ENCODE measurements at regions not wholly inside any gene's neighbourhood (a gene's known extent, or its start where the extent isn't known, plus 50 kb on each side); places are given as distances from the start of the nearest gene placed in this dataset.

DNA sequence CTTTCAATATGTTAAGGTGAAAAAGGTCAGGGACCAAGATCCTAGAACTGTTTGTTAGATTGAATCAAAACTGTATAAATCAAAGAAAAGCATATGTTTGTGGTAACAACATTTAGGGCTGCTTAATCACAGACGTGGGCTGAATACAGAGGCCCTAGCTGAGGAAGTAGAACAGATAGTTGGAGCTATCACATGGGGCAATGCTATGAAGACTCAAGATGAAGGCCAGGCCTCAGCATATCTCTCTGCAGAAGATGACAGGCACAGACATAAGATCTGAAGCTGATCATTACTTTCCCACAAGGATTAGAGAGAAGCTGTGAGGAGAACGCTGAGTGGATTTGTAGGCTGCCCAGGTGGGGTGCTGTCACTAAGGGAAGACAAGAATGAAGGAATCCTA, 158.6 kb upstream of the CARD18 start:
- BruUV-seq (replicated peaks), result no TSS peak
- Histone ChIP-seq H3K4me2 (ENCODE audit: control insufficient read depth, insufficient read depth) (no peak overlapping the region), H3K36me3 (ENCODE audit: control insufficient read depth in 2 of 2, insufficient read depth in 2 of 2, low read length in 1 of 2) (no peaks in the 10 kb centered on the region), H2AFZ (ENCODE audit: control insufficient read depth, low read depth, low read length) (no peak overlapping the region), H4K20me1 (ENCODE audit: control insufficient read depth, insufficient read depth) (no peaks in the 10 kb centered on the region), H3K4me1 (ENCODE audit: control insufficient read depth, insufficient read depth, low read length) (no peaks in the 10 kb centered on the region), H3K9me3 (replicated peaks; ENCODE audit: control insufficient read depth, insufficient read depth, low read length) (no peaks in the 10 kb centered on the region), H3K79me2 (ENCODE audit: control insufficient read depth, insufficient read depth, low read length) (no peaks in the 10 kb centered on the region), H3K27ac (ENCODE audit: control insufficient read depth, insufficient read depth) (no peak overlapping the region), H3K4me3 (no peak overlapping the region), H3K9ac (ENCODE audit: control insufficient read depth, insufficient read depth, low read length) (no peak overlapping the region), H3K27me3 (replicated peaks in 1 of 2; ENCODE audit: control insufficient read depth in 2 of 2, insufficient read depth in 2 of 2, low read length in 1 of 2) (no peaks in the 10 kb centered on the region)
- RAD21 ChIA-PET (ENCODE audit: unreplicated experiment), result no interaction called here
- TF ChIP-seq IKZF2 (IDR thresholded peaks at IDR 0.05) (no peak), RFX5 (IDR thresholded peaks at IDR 0.05; ENCODE audit: low read depth, low read length) (no peak), NR2C2 (IDR thresholded peaks at IDR 0.05; ENCODE audit: borderline replicate concordance, control insufficient read depth, insufficient read length, low read depth) (no peak), IKZF1 (conservative IDR thresholded peaks at IDR 0.05) (no peak), WRNIP1 (IDR thresholded peaks at IDR 0.05; ENCODE audit: borderline replicate concordance, low read depth, low read length) (no peak), EZH2 (IDR thresholded peaks at IDR 0.05; ENCODE audit: borderline replicate concordance, control insufficient read depth, low read depth, low read length) (no peak), KLF5 (IDR thresholded peaks at IDR 0.05; ENCODE audit: partially characterized antibody) (no peak), MYC (IDR thresholded peaks at IDR 0.05; ENCODE audit: insufficient read depth, insufficient read length, insufficient replicate concordance, low read length, severe bottlenecking) (no peak), CBFB (IDR thresholded peaks at IDR 0.05; ENCODE audit: low read depth) (no peak), HDGF (IDR thresholded peaks at IDR 0.05) (no peak), RELA (IDR thresholded peaks at IDR 0.05; ENCODE audit: borderline replicate concordance, partially characterized antibody) (no peak), SRF (IDR thresholded peaks at IDR 0.05; ENCODE audit: low read depth in 2 of 2, low read length in 2 of 2) (no peak)
- TF ChIP-seq, protein P1, sequence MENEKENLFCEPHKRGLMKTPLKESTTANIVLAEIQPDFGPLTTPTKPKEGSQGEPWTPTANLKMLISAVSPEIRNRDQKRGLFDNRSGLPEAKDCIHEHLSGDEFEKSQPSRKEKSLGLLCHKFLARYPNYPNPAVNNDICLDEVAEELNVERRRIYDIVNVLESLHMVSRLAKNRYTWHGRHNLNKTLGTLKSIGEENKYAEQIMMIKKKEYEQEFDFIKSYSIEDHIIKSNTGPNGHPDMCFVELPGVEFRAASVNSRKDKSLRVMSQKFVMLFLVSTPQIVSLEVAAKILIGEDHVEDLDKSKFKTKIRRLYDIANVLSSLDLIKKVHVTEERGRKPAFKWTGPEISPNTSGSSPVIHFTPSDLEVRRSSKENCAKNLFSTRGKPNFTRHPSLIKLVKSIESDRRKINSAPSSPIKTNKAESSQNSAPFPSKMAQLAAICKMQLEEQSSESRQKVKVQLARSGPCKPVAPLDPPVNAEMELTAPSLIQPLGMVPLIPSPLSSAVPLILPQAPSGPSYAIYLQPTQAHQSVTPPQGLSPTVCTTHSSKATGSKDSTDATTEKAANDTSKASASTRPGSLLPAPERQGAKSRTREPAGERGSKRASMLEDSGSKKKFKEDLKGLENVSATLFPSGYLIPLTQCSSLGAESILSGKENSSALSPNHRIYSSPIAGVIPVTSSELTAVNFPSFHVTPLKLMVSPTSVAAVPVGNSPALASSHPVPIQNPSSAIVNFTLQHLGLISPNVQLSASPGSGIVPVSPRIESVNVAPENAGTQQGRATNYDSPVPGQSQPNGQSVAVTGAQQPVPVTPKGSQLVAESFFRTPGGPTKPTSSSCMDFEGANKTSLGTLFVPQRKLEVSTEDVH (IDR thresholded peaks at IDR 0.05; ENCODE audit: low read depth, partially characterized antibody), result no peak
- TF ChIP-seq, protein P2, sequence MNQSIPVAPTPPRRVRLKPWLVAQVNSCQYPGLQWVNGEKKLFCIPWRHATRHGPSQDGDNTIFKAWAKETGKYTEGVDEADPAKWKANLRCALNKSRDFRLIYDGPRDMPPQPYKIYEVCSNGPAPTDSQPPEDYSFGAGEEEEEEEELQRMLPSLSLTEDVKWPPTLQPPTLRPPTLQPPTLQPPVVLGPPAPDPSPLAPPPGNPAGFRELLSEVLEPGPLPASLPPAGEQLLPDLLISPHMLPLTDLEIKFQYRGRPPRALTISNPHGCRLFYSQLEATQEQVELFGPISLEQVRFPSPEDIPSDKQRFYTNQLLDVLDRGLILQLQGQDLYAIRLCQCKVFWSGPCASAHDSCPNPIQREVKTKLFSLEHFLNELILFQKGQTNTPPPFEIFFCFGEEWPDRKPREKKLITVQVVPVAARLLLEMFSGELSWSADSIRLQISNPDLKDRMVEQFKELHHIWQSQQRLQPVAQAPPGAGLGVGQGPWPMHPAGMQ (IDR thresholded peaks at IDR 0.05; ENCODE audit: borderline replicate concordance), result no peak
- TF ChIP-seq, protein P3, sequence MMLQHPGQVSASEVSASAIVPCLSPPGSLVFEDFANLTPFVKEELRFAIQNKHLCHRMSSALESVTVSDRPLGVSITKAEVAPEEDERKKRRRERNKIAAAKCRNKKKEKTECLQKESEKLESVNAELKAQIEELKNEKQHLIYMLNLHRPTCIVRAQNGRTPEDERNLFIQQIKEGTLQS (IDR thresholded peaks at IDR 0.05; ENCODE audit: borderline replicate concordance, extremely low read depth, low read depth, low read length), result no peak
- TF ChIP-seq, protein P4, sequence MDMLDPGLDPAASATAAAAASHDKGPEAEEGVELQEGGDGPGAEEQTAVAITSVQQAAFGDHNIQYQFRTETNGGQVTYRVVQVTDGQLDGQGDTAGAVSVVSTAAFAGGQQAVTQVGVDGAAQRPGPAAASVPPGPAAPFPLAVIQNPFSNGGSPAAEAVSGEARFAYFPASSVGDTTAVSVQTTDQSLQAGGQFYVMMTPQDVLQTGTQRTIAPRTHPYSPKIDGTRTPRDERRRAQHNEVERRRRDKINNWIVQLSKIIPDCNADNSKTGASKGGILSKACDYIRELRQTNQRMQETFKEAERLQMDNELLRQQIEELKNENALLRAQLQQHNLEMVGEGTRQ (IDR thresholded peaks at IDR 0.05; ENCODE audit: borderline replicate concordance, low read depth, low read length), result no peak
- SMC1A ChIA-PET (ENCODE audit: uncharacterized antibody, unreplicated experiment), result no interaction called here
- intact Hi-C loops (cut with micrococcal nuclease; ENCODE audit: unreplicated experiment), result no loop called here
- POLR2A ChIA-PET, result no interaction called here
- no peak for ATAC-seq
- 11% methylated on average over 2 of the region's 2 CpGs for WGBS (ENCODE audit: insufficient coverage, insufficient replicate concordance, low lambda C conversion rate, missing lambda C conversion rate)
- in situ Hi-C loops (cut with MboI), result no loop called here
- DNase-seq (ENCODE audit: low read depth, low spot score), result no peak
- FAIRE-seq, result no peak
- CTCF ChIA-PET, result no interaction called here

Data from GM12878 (cell line).